ENCODE measurements at regions not wholly inside any gene's neighbourhood (a gene's known extent, or its start where the extent isn't known, plus 50 kb on each side); places are given as distances from the start of the nearest gene placed in this dataset.

DNA sequence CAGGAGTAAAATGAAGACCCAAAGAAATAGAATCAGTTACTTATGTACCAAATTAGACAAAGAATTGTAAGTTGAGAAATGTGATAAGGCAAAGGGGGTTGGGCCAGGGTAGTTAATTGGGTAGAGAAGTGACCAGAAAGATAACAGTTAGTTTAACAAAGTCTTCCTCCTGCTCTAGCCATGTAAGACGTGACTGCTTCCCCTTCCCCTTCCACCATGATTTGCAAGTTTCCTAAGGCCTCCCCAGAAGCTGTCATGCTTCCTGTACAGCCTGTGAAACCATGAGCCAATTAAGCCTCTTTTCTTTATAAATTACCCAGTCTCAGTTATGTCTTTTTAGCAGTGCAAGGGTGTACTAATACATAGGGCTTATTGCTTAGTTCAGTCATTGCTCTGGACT lies 142.0 kb upstream of the PDE4B start:
- TF ChIP-seq, protein P1, sequence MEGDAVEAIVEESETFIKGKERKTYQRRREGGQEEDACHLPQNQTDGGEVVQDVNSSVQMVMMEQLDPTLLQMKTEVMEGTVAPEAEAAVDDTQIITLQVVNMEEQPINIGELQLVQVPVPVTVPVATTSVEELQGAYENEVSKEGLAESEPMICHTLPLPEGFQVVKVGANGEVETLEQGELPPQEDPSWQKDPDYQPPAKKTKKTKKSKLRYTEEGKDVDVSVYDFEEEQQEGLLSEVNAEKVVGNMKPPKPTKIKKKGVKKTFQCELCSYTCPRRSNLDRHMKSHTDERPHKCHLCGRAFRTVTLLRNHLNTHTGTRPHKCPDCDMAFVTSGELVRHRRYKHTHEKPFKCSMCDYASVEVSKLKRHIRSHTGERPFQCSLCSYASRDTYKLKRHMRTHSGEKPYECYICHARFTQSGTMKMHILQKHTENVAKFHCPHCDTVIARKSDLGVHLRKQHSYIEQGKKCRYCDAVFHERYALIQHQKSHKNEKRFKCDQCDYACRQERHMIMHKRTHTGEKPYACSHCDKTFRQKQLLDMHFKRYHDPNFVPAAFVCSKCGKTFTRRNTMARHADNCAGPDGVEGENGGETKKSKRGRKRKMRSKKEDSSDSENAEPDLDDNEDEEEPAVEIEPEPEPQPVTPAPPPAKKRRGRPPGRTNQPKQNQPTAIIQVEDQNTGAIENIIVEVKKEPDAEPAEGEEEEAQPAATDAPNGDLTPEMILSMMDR (IDR thresholded peaks at IDR 0.05): no peak
- TF ChIP-seq POLR2AphosphoS5 (IDR thresholded peaks at IDR 0.05): no peak
- TF ChIP-seq EP300 (IDR thresholded peaks at IDR 0.05): no peak

Data from sigmoid colon (tissue), 4 donors.